ENCODE measurements at regions not wholly inside any gene's neighbourhood (a gene's known extent, or its start where the extent isn't known, plus 50 kb on each side); places are given as distances from the start of the nearest gene placed in this dataset.

- Mint-ChIP-seq H3K27ac (ENCODE audit: unreplicated experiment) (no peak overlapping the region), H3K9me3 (ENCODE audit: unreplicated experiment) (no peaks in the 10 kb centered on the region), H3K36me3 (ENCODE audit: low read depth, unreplicated experiment) (no peaks in the 10 kb centered on the region), H3K27me3 (ENCODE audit: low read depth, unreplicated experiment) (no peaks in the 10 kb centered on the region), H3K4me3 (ENCODE audit: unreplicated experiment) (no peak overlapping the region), H3K4me1 (ENCODE audit: low read depth, unreplicated experiment) (peaks cover 2% of the 10 kb centered on the region)
- FAIRE-seq (no peak), DNase-seq (ENCODE audit: low read depth) (no peak)
- no peaks in the 10 kb centered on the region for H4K20me1 ChIP-seq (ENCODE audit: insufficient read depth, low read length)
- H3K9me3 ChIP-seq (ENCODE audit: insufficient read depth, low read depth, low read length): no peaks in the 10 kb centered on the region
- H3K4me1 ChIP-seq (ENCODE audit: insufficient read depth, low read length): no peaks in the 10 kb centered on the region
- no peaks in the 10 kb centered on the region for H3K36me3 ChIP-seq (ENCODE audit: insufficient read depth, low read length)
- H3K4me2 ChIP-seq (ENCODE audit: low read length): no peak overlapping the region
- no peak overlapping the region for H3K9ac ChIP-seq (ENCODE audit: low read length)
- no peak for TF ChIP-seq CTCF (IDR thresholded peaks at IDR 0.05; ENCODE audit: insufficient read depth, low read depth, low read length)
- TF ChIP-seq EZH2 (IDR thresholded peaks at IDR 0.05; ENCODE audit: insufficient read depth, low read length): no peak
- no peak overlapping the region for H3K27ac ChIP-seq (ENCODE audit: low read depth, low read length)
- no peaks in the 10 kb centered on the region for H3K27me3 ChIP-seq (ENCODE audit: insufficient read depth, low read length)
- H3K4me3 ChIP-seq (ENCODE audit: insufficient read depth, low read depth, low read length): no peak overlapping the region
- H3K79me2 ChIP-seq (ENCODE audit: insufficient read depth, low read length): no peaks in the 10 kb centered on the region
- H2AFZ ChIP-seq (ENCODE audit: low read depth, low read length): no peak overlapping the region
Observed at GRCh38 chr2:147501968-147502367, 342.9 kb upstream of the ACVR2A start.

- Histone ChIP-seq H3K79me2 (ENCODE audit: insufficient read depth, low read length) (no peaks in the 10 kb centered on the region), H3K9ac (ENCODE audit: low read length) (no peak overlapping the region), H3K4me2 (ENCODE audit: low read length) (no peak overlapping the region), H2AFZ (ENCODE audit: low read depth, low read length) (no peak overlapping the region), H3K4me1 (ENCODE audit: insufficient read depth, low read length) (no peaks in the 10 kb centered on the region), H4K20me1 (ENCODE audit: insufficient read depth, low read length) (no peaks in the 10 kb centered on the region), H3K4me3 (ENCODE audit: insufficient read depth, low read depth, low read length) (no peak overlapping the region), H3K36me3 (ENCODE audit: insufficient read depth, low read length) (no peaks in the 10 kb centered on the region), H3K27me3 (ENCODE audit: insufficient read depth, low read length) (no peaks in the 10 kb centered on the region), H3K9me3 (ENCODE audit: insufficient read depth, low read depth, low read length) (no peaks in the 10 kb centered on the region), H3K27ac (ENCODE audit: low read depth, low read length) (no peak overlapping the region)
- Mint-ChIP-seq H3K27me3 (ENCODE audit: low read depth, unreplicated experiment) (no peaks in the 10 kb centered on the region), H3K9me3 (ENCODE audit: unreplicated experiment) (no peaks in the 10 kb centered on the region), H3K27ac (ENCODE audit: unreplicated experiment) (no peak overlapping the region), H3K4me1 (ENCODE audit: low read depth, unreplicated experiment) (peaks cover 2% of the 10 kb centered on the region), H3K36me3 (ENCODE audit: low read depth, unreplicated experiment) (no peaks in the 10 kb centered on the region), H3K4me3 (ENCODE audit: unreplicated experiment) (no peak overlapping the region)
- FAIRE-seq (no peak), DNase-seq (ENCODE audit: low read depth) (no peak)
- TF ChIP-seq EZH2 (IDR thresholded peaks at IDR 0.05; ENCODE audit: insufficient read depth, low read length) (no peak), CTCF (IDR thresholded peaks at IDR 0.05; ENCODE audit: insufficient read depth, low read depth, low read length) (no peak)
Observed at GRCh38 chr2:147500819-147501395, 343.9 kb upstream of the ACVR2A start.

GRCh38 chr2:147500229-147500628 lies 344.6 kb upstream of the ACVR2A start:
- no peaks in the 10 kb centered on the region for H3K36me3 Mint-ChIP-seq (ENCODE audit: low read depth, unreplicated experiment)
- H3K4me2 ChIP-seq (ENCODE audit: low read length): no peak overlapping the region
- no peaks in the 10 kb centered on the region for H3K4me1 ChIP-seq (ENCODE audit: insufficient read depth, low read length)
- no peak for TF ChIP-seq CTCF (IDR thresholded peaks at IDR 0.05; ENCODE audit: insufficient read depth, low read depth, low read length)
- no peak for TF ChIP-seq EZH2 (IDR thresholded peaks at IDR 0.05; ENCODE audit: insufficient read depth, low read length)
- peaks cover 2% of the 10 kb centered on the region for H3K4me1 Mint-ChIP-seq (ENCODE audit: low read depth, unreplicated experiment)
- H3K79me2 ChIP-seq (ENCODE audit: insufficient read depth, low read length): no peaks in the 10 kb centered on the region
- H3K27ac Mint-ChIP-seq (ENCODE audit: unreplicated experiment): no peak overlapping the region
- no peaks in the 10 kb centered on the region for H3K36me3 ChIP-seq (ENCODE audit: insufficient read depth, low read length)
- DNase-seq (ENCODE audit: low read depth): no peak
- no peak overlapping the region for H3K4me3 Mint-ChIP-seq (ENCODE audit: unreplicated experiment)
- H3K27me3 ChIP-seq (ENCODE audit: insufficient read depth, low read length): no peaks in the 10 kb centered on the region
- H2AFZ ChIP-seq (ENCODE audit: low read depth, low read length): no peak overlapping the region
- no peak overlapping the region for H3K9ac ChIP-seq (ENCODE audit: low read length)
- no peak overlapping the region for H3K4me3 ChIP-seq (ENCODE audit: insufficient read depth, low read depth, low read length)
- no peaks in the 10 kb centered on the region for H3K9me3 ChIP-seq (ENCODE audit: insufficient read depth, low read depth, low read length)
- no peaks in the 10 kb centered on the region for H3K9me3 Mint-ChIP-seq (ENCODE audit: unreplicated experiment)
- no peak for FAIRE-seq
- no peak overlapping the region for H3K27ac ChIP-seq (ENCODE audit: low read depth, low read length)
- no peaks in the 10 kb centered on the region for H3K27me3 Mint-ChIP-seq (ENCODE audit: low read depth, unreplicated experiment)
- no peaks in the 10 kb centered on the region for H4K20me1 ChIP-seq (ENCODE audit: insufficient read depth, low read length)

Data from astrocyte (in vitro differentiated cells and primary cell).